Sigmoid colon (tissue), 4 donors: ENCODE measurements at regions not wholly inside any gene's neighbourhood (a gene's known extent, or its start where the extent isn't known, plus 50 kb on each side); places are given as distances from the start of the nearest gene placed in this dataset.

Experiments
- EP300 ChIP-seq, 4 donors: sonication (generic); formaldehyde crosslinking; IDR thresholded peaks; one replicate each; pipeline ENCODE4 v1.6.1; 2017; ENCODE audit warnings: antibody characterized with exemption in 4 of 4
- TF ChIP-seq, protein P1 (sequence below), 4 experiments: fragments of 450-650 bp in 3 of 4; fragments of 200-600 bp in 1 of 4; IDR thresholded peaks; one replicate each; pipeline ENCODE4 v1.5.1; 2016 to 2019; ENCODE audit warnings: antibody characterized with exemption in 4 of 4, mild to moderate bottlenecking in 3 of 4, moderate library complexity in 2 of 4

GRCh38 chr21:38112219-38112789 lies 144.5 kb upstream of the KCNJ15 start:
- no peak for TF ChIP-seq EP300 (IDR thresholded peaks at IDR 0.05)
- TF ChIP-seq, protein P1, sequence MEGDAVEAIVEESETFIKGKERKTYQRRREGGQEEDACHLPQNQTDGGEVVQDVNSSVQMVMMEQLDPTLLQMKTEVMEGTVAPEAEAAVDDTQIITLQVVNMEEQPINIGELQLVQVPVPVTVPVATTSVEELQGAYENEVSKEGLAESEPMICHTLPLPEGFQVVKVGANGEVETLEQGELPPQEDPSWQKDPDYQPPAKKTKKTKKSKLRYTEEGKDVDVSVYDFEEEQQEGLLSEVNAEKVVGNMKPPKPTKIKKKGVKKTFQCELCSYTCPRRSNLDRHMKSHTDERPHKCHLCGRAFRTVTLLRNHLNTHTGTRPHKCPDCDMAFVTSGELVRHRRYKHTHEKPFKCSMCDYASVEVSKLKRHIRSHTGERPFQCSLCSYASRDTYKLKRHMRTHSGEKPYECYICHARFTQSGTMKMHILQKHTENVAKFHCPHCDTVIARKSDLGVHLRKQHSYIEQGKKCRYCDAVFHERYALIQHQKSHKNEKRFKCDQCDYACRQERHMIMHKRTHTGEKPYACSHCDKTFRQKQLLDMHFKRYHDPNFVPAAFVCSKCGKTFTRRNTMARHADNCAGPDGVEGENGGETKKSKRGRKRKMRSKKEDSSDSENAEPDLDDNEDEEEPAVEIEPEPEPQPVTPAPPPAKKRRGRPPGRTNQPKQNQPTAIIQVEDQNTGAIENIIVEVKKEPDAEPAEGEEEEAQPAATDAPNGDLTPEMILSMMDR (IDR thresholded peaks at IDR 0.05) = no peak
